Ovary (tissue), 7 donors: ENCODE measurements at regions not wholly inside any gene's neighbourhood (a gene's known extent, or its start where the extent isn't known, plus 50 kb on each side); places are given as distances from the start of the nearest gene placed in this dataset.
"Not testable (repeated sequence)": the region's sequence is repeated elsewhere in the genome, so short reads cannot be mapped to it uniquely, and the experiment has no call there.

ENCODE experiments used
- DNase-seq, 5 donors: peaks; one replicate each; pipeline ENCODE4 v3.0.0-alpha.2; 2019 to 2020
- H3K27ac ChIP-seq, 2 donors: fragments of 200-600 bp; one replicate each; pipeline versions ENCODE4 v1.5.1 to v1.8.0; 2019 to 2022
- H3K27me3 ChIP-seq: fragments of 200-600 bp; one replicate; pipeline ENCODE4 v1.8.0; 2022
- H3K36me3 ChIP-seq: fragments of 200-600 bp; sonication (generic); one replicate; pipeline ENCODE4 v1.5.1; 2019
- H3K4me1 ChIP-seq: one replicate; pipeline ENCODE4 v1.8.1; 2013; ENCODE audit warnings: mild to moderate bottlenecking, moderate library complexity; ENCODE audit not compliant: insufficient read depth
- H3K4me3 ChIP-seq: fragments of 200-600 bp; sonication (generic); one replicate; pipeline ENCODE4 v1.5.1; 2017
- H3K9me3 ChIP-seq, 2 donors: fragments of 200-600 bp in 1 of 2; sonication (generic) in 1 of 2; one replicate each; pipeline versions ENCODE4 v1.5.1 to v1.8.1; 2013 to 2019; ENCODE audit warnings: mild to moderate bottlenecking in 1 of 2, moderate library complexity in 1 of 2
- EP300 ChIP-seq: sonication (generic); formaldehyde crosslinking; IDR thresholded peaks from one replicate; pipeline ENCODE4 v1.6.1; 2017; ENCODE audit warnings: antibody characterized with exemption
- POLR2A ChIP-seq: fragments of 450-650 bp; IDR thresholded peaks from one replicate; pipeline ENCODE4 v1.6.1; 2017; ENCODE audit warnings: antibody characterized with exemption, mild to moderate bottlenecking, moderate library complexity
- WGBS, 3 donors: extraction: QIAGEN DNeasy Blood & Tissue Kit in 1 of 3; methylation state at CpG; one replicate each; pipeline versions ENCODE4 v1.1.5 to v1.1.7; 2013 to 2017; 5-methylcytosine and 5-hydroxymethylcytosine counted together
- intact Hi-C, 4 donors: fragments of 100-400 bp; cut with DNase I; formaldehyde crosslinking; loops; one replicate each; pipeline versions ENCODE4 v1.11.0 to v1.15.1; 2022 to 2023
- TF ChIP-seq, protein P1 (sequence below), 3 donors: fragments of 450-650 bp in 2 of 3; fragments of 200-600 bp in 1 of 3; IDR thresholded peaks; one replicate each; pipeline versions ENCODE4 v1.5.1 to v1.8.0; 2016 to 2022; ENCODE audit warnings: antibody characterized with exemption in 3 of 3, mild to moderate bottlenecking in 1 of 3
- donor health status: DM: no; HTN: no; CAD: no; lungs with moderate emphysema.
- donor health status: DM: no; HTN: no; CAD: no.
- donor health status: Bipolar disorder and iron deficiency.
- donor health status: DM: no; HTN: no; CAD: no.
- donor health status: DM: yes; HTN: yes; CAD: no.

- H3K36me3 ChIP-seq: no peaks in the 10 kb centered on the region
These were observed 500.5 kb downstream of the SETD4 start for GRCh38 chr21:35559829-35560225.

DNA sequence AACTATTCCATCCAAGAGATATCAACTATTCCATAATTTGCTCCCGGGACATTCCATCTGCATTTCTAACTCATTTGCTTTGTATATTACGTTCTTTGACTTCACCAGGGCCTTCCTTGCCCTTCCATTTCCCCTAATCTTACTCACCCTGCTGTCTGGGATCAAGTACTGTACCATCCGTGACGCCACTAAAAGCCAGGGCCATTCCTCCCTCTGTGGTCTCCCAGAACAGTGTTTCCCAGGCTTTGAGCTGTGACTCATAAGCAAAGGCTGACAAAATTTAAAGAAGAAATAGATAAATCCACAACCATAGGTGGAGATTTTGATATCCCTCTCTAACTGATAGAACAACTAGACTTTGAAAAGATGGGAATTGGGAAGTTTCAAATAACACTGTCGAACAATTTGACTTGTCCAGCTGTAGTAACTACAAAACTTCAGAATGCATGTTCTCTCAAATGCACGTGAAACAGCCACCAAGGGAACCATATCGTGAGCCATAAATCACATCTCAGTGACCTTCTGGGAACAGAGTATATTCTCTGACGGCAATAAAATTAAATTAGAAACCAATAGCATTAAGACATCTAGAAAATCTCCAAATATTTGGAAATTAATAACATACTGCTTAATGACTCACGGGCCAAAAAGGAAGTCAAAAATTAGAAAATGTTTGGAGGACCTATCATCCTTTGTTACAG lies 501.0 kb downstream of the SETD4 start:
- H3K36me3 ChIP-seq: no peaks in the 10 kb centered on the region
- intact Hi-C loops: no loop called here
- 45 to 61% (median 49%) methylated on average over 9 of the region's 9 CpGs for WGBS, 3 donors
- no peaks in the 10 kb centered on the region for H3K27me3 ChIP-seq
- TF ChIP-seq EP300 (no peak), POLR2A (no peak)
- TF ChIP-seq, protein P1, sequence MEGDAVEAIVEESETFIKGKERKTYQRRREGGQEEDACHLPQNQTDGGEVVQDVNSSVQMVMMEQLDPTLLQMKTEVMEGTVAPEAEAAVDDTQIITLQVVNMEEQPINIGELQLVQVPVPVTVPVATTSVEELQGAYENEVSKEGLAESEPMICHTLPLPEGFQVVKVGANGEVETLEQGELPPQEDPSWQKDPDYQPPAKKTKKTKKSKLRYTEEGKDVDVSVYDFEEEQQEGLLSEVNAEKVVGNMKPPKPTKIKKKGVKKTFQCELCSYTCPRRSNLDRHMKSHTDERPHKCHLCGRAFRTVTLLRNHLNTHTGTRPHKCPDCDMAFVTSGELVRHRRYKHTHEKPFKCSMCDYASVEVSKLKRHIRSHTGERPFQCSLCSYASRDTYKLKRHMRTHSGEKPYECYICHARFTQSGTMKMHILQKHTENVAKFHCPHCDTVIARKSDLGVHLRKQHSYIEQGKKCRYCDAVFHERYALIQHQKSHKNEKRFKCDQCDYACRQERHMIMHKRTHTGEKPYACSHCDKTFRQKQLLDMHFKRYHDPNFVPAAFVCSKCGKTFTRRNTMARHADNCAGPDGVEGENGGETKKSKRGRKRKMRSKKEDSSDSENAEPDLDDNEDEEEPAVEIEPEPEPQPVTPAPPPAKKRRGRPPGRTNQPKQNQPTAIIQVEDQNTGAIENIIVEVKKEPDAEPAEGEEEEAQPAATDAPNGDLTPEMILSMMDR (IDR thresholded peaks at IDR 0.05): no peak
- H3K27ac ChIP-seq: no peak overlapping the region
- no peaks in the 10 kb centered on the region for H3K4me1 ChIP-seq
- no peak for DNase-seq
- H3K4me3 ChIP-seq: no peak overlapping the region
- H3K9me3 ChIP-seq: no peaks in the 10 kb centered on the region

More at GRCh38 chr21:35559829-35560225, 500.5 kb downstream of the SETD4 start:
- intact Hi-C loops: no loop called here
- Histone ChIP-seq H3K27me3 (no peaks in the 10 kb centered on the region), H3K27ac (no peak overlapping the region), H3K9me3 (no peaks in the 10 kb centered on the region), H3K4me1 (no peaks in the 10 kb centered on the region), H3K4me3 (no peak overlapping the region)
- TF ChIP-seq, protein P1 (IDR thresholded peaks at IDR 0.05): no peak
- TF ChIP-seq EP300 (no peak), POLR2A (no peak)
- DNase-seq: no peak
- 8 to 12% (median 12%) methylated on average over 2 of the region's 2 CpGs for WGBS, 3 donors

DNA sequence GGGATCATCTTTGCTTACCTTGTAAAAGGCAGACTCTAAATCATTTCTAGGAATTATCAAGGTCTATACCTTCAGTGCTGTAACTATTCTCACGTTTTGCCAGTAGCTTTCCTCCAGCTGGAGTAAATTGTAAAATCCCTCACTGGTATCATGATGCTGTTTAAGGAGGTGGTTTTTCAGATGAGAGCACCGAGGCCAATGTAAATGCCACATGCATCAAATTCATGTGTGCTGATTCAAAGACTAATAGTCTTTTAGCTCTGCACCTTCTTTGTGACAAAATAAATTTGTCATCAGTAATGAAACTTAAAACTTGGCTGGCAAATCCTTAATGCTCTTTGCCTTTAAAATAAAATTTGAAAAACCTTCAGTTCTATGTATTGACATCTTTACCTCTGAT lies 503.8 kb downstream of the SETD4 start:
- no peaks in the 10 kb centered on the region for H3K4me1 ChIP-seq
- no peak for DNase-seq
- no peak overlapping the region for H3K27ac ChIP-seq
- WGBS, 3 donors: 35 to 89% (median 81%) methylated on average over 2 of the region's 2 CpGs
- TF ChIP-seq, protein P1 (IDR thresholded peaks at IDR 0.05): no peak
- no peak for TF ChIP-seq POLR2A
- TF ChIP-seq EP300: no peak
- intact Hi-C loops: no loop called here
- no peak overlapping the region for H3K4me3 ChIP-seq
- no peaks in the 10 kb centered on the region for H3K36me3 ChIP-seq
- no peaks in the 10 kb centered on the region for H3K9me3 ChIP-seq
- H3K27me3 ChIP-seq: no peaks in the 10 kb centered on the region

DNA sequence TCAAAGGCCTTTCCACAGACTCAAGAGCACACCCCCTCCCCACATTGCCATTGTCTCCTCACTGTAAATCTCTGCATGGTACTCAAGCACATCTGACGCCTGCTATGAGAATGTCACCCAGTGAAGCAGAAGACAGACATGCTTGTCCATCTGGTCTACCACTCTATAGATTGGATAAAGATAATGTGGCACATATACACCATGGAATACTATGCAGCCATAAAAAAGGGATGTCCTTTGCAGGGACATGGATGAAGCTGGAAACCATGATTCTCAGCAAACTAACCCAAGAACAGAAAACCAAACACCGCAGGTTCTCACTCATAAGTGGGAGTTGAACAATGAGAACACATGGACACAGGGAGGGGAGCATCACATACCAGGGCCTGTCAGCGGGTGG lies 503.4 kb upstream of the RUNX1 start:
- H3K27ac ChIP-seq, intact Hi-C loops, H3K27me3 ChIP-seq, H3K4me1 ChIP-seq, H3K36me3 ChIP-seq, H3K9me3 ChIP-seq, DNase-seq, H3K4me3 ChIP-seq: not testable (repeated sequence)
- 90 to 96% (median 93%) methylated on average over 3 of the region's 3 CpGs for WGBS, 3 donors

- Histone ChIP-seq H3K36me3 (no peaks in the 10 kb centered on the region), H3K4me1 (no peaks in the 10 kb centered on the region), H3K9me3 (no peaks in the 10 kb centered on the region), H3K4me3 (no peak overlapping the region), H3K27me3 (no peaks in the 10 kb centered on the region), H3K27ac (no peak overlapping the region)
- WGBS, 3 donors: 89 to 92% (median 90%) methylated on average over 5 of the region's 5 CpGs
- no peak for DNase-seq
- no peak for TF ChIP-seq POLR2A
- TF ChIP-seq EP300: no peak
- TF ChIP-seq, protein P1 (IDR thresholded peaks at IDR 0.05): no peak
- intact Hi-C loops: loop anchor here in 1 of 4 donors (10.0 kb wide), 1 partner anchor 56 kb away; no protein-coding TSS in a partner anchor
These were observed 500.0 kb upstream of the RUNX1 start for GRCh38 chr21:35548904-35549615.
